GM18907 (cell line): ENCODE measurements at regions not wholly inside any gene's neighbourhood (a gene's known extent, or its start where the extent isn't known, plus 50 kb on each side); places are given as distances from the start of the nearest gene placed in this dataset.

Source experiments
- ATAC-seq: cut with Tn5 transposase; IDR thresholded peaks from one replicate; pipeline ENCODE4 v1.9.1; 2021; ENCODE audit warnings: mild to moderate bottlenecking, moderate library complexity; ENCODE audit not compliant: unreplicated experiment

- ATAC-seq = no peak
Measured at GRCh38 chr4:96301715-96302114, 461.8 kb downstream of the PDHA2 start.

GRCh38 chr4:96305030-96305429, 465.1 kb downstream of the PDHA2 start:
- ATAC-seq = no peak

- ATAC-seq = no peak
Measured at GRCh38 chr4:96312046-96312685, 472.3 kb downstream of the PDHA2 start.

GRCh38 chr4:96315815-96316214, 475.9 kb downstream of the PDHA2 start:
- no peak for ATAC-seq

GRCh38 chr4:96316776-96317175, 476.9 kb downstream of the PDHA2 start:
- no peak for ATAC-seq

GRCh38 chr4:96317891-96318290, 478.0 kb downstream of the PDHA2 start:
- ATAC-seq = no peak

- ATAC-seq = no peak
Measured at GRCh38 chr4:96326846-96327245, 487.0 kb downstream of the PDHA2 start.

GRCh38 chr4:96342196-96342595, 502.3 kb downstream of the PDHA2 start:
- no peak for ATAC-seq

GRCh38 chr4:96342790-96343455, 503.0 kb downstream of the PDHA2 start:
- no peak for ATAC-seq

GRCh38 chr4:96343836-96344235, 503.9 kb downstream of the PDHA2 start:
- ATAC-seq = no peak

GRCh38 chr4:96347582-96347981, 507.7 kb downstream of the PDHA2 start:
- ATAC-seq = no peak

GRCh38 chr4:96352051-96352517, 512.2 kb downstream of the PDHA2 start:
- no peak for ATAC-seq

- ATAC-seq = no peak
Measured at GRCh38 chr4:96354036-96354712, 514.3 kb downstream of the PDHA2 start.

- no peak for ATAC-seq
Measured at GRCh38 chr4:96355414-96355813, 515.5 kb downstream of the PDHA2 start.

GRCh38 chr4:96356591-96357370, 516.9 kb downstream of the PDHA2 start:
- no peak for ATAC-seq

GRCh38 chr4:96366632-96367031, 526.7 kb downstream of the PDHA2 start:
- ATAC-seq = no peak

- ATAC-seq = no peak
Measured at GRCh38 chr4:96375367-96375766, 535.5 kb downstream of the PDHA2 start.

- ATAC-seq = no peak
Measured at GRCh38 chr4:96379524-96379923, 539.6 kb downstream of the PDHA2 start.

- no peak for ATAC-seq
Measured at GRCh38 chr4:96380106-96380505, 540.2 kb downstream of the PDHA2 start.

- ATAC-seq = no peak
Measured at GRCh38 chr4:96383349-96383748, 543.5 kb downstream of the PDHA2 start.

GRCh38 chr4:96389770-96390169, 549.9 kb downstream of the PDHA2 start:
- no peak for ATAC-seq
